Breast epithelium (tissue), 3 donors: ENCODE measurements at regions not wholly inside any gene's neighbourhood (a gene's known extent, or its start where the extent isn't known, plus 50 kb on each side); places are given as distances from the start of the nearest gene placed in this dataset.

Experiments used
- CTCF ChIP-seq, 3 donors: fragments of 450-650 bp; IDR thresholded peaks; one replicate each; pipeline ENCODE4 v1.5.1; 2016 to 2017; ENCODE audit warnings: antibody characterized with exemption in 3 of 3, mild to moderate bottlenecking in 3 of 3, moderate library complexity in 3 of 3
- POLR2A ChIP-seq: fragments of 450-650 bp; IDR thresholded peaks from one replicate; pipeline ENCODE4 v1.6.1; 2016; ENCODE audit warnings: antibody characterized with exemption, mild to moderate bottlenecking, moderate library complexity
- POLR2AphosphoS5 ChIP-seq, 3 donors: sonication (generic); formaldehyde crosslinking; IDR thresholded peaks; one replicate each; pipeline ENCODE4 v1.6.1; 2017; ENCODE audit warnings: antibody characterized with exemption in 3 of 3

GRCh38 chr18:51884039-51884438, 456.0 kb upstream of the DCC start:
- no peak for TF ChIP-seq CTCF (IDR thresholded peaks at IDR 0.05)
- TF ChIP-seq POLR2A: no peak
- TF ChIP-seq POLR2AphosphoS5 (IDR thresholded peaks at IDR 0.05): no peak
